ENCODE measurements at regions not wholly inside any gene's neighbourhood (a gene's known extent, or its start where the extent isn't known, plus 50 kb on each side); places are given as distances from the start of the nearest gene placed in this dataset.

DNA sequence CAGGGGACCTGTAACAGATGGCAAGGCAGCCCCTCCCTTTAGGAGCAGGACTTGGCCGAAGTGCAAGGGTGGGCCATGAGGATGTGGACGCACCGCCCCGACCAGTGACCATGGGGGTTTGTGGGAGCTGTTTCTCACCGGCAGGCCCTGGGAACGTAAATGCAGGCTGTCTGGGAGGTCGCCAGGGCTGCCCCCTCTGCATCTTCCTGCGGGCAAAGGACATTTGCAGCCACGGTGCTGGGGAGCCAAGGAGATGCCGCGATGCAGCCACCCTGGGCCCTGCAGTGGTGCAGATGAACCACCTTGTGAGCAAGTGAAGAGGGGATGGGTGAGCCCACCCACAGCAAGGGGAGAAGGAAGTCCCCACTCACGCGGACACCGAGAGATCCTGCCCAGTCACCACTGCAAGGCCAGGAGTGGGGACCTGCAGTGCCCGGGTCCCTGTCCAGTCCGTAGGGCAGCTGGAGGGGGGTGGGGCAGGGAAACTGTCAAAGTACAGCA lies 121.1 kb downstream of the SIK1 start:
- TF ChIP-seq, protein P1, sequence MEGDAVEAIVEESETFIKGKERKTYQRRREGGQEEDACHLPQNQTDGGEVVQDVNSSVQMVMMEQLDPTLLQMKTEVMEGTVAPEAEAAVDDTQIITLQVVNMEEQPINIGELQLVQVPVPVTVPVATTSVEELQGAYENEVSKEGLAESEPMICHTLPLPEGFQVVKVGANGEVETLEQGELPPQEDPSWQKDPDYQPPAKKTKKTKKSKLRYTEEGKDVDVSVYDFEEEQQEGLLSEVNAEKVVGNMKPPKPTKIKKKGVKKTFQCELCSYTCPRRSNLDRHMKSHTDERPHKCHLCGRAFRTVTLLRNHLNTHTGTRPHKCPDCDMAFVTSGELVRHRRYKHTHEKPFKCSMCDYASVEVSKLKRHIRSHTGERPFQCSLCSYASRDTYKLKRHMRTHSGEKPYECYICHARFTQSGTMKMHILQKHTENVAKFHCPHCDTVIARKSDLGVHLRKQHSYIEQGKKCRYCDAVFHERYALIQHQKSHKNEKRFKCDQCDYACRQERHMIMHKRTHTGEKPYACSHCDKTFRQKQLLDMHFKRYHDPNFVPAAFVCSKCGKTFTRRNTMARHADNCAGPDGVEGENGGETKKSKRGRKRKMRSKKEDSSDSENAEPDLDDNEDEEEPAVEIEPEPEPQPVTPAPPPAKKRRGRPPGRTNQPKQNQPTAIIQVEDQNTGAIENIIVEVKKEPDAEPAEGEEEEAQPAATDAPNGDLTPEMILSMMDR (IDR thresholded peaks at IDR 0.05; ENCODE audit: low read length): no peak
- TF ChIP-seq EZH2 (IDR thresholded peaks at IDR 0.05; ENCODE audit: borderline replicate concordance, low read length): no peak
- no peak overlapping the region for H3K9ac ChIP-seq (ENCODE audit: low read length)
- peaks cover 23% of the 10 kb centered on the region; the same call in 1 of the 2 replicates for H3K27me3 ChIP-seq (ENCODE audit: insufficient read depth, low read length)
- no peaks in the 10 kb centered on the region for H3K9me2 ChIP-seq (ENCODE audit: low read depth, low read length)
- H3K4me2 ChIP-seq (ENCODE audit: low read length): no peak overlapping the region
- H3K4me1 ChIP-seq (ENCODE audit: insufficient read depth, low read length, severe bottlenecking): peaks cover 4% of the 10 kb centered on the region
- H3K9me3 ChIP-seq (ENCODE audit: low read length): no peaks in the 10 kb centered on the region
- no peak overlapping the region for H3K4me3 ChIP-seq (ENCODE audit: low read depth, low read length, poor library complexity, severe bottlenecking)
- no peak overlapping the region for H3K27ac ChIP-seq (ENCODE audit: low read depth, low read length, poor library complexity, severe bottlenecking)
- H2AFZ ChIP-seq (ENCODE audit: low read length): no peak overlapping the region
- no peaks in the 10 kb centered on the region for H3F3A ChIP-seq (ENCODE audit: insufficient read depth, low read length)
- no peaks in the 10 kb centered on the region for H3K36me3 ChIP-seq (ENCODE audit: insufficient read depth, low read length)
- H4K20me1 ChIP-seq (ENCODE audit: insufficient read depth, low read length): no peaks in the 10 kb centered on the region
- H3K79me2 ChIP-seq (ENCODE audit: insufficient read depth, low read length): no peaks in the 10 kb centered on the region

DNA sequence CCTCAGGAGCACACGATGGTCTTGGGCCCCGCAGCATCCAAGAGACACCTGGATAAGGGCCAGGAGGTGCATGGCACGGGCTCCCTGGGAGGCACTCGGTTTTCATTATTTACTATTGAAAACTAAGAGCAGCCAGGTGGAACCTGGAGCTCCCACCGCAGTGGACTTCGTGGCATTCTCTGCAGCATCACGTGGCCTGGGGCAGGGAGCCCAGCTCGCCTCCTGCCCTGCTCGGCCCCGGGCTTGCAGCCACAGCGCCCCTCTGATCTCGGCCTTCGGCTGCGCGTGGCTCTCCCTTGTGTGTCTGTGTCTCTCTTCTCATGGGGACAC lies 121.6 kb downstream of the SIK1 start:
- H3K4me2 ChIP-seq (ENCODE audit: low read length): no peak overlapping the region
- H3K36me3 ChIP-seq (ENCODE audit: insufficient read depth, low read length): no peaks in the 10 kb centered on the region
- H2AFZ ChIP-seq (ENCODE audit: low read length): no peak overlapping the region
- no peaks in the 10 kb centered on the region for H3F3A ChIP-seq (ENCODE audit: insufficient read depth, low read length)
- peaks cover 23% of the 10 kb centered on the region; the same call in 1 of the 2 replicates for H3K27me3 ChIP-seq (ENCODE audit: insufficient read depth, low read length)
- TF ChIP-seq EZH2 (IDR thresholded peaks at IDR 0.05; ENCODE audit: borderline replicate concordance, low read length): no peak
- TF ChIP-seq, protein P1 (IDR thresholded peaks at IDR 0.05; ENCODE audit: low read length): no peak
- no peaks in the 10 kb centered on the region for H4K20me1 ChIP-seq (ENCODE audit: insufficient read depth, low read length)
- no peaks in the 10 kb centered on the region for H3K79me2 ChIP-seq (ENCODE audit: insufficient read depth, low read length)
- H3K27ac ChIP-seq (ENCODE audit: low read depth, low read length, poor library complexity, severe bottlenecking): no peak overlapping the region
- H3K9ac ChIP-seq (ENCODE audit: low read length): no peak overlapping the region
- no peak overlapping the region for H3K4me3 ChIP-seq (ENCODE audit: low read depth, low read length, poor library complexity, severe bottlenecking)
- peaks cover 4% of the 10 kb centered on the region for H3K4me1 ChIP-seq (ENCODE audit: insufficient read depth, low read length, severe bottlenecking)
- no peaks in the 10 kb centered on the region for H3K9me3 ChIP-seq (ENCODE audit: low read length)
- H3K9me2 ChIP-seq (ENCODE audit: low read depth, low read length): no peaks in the 10 kb centered on the region

DNA sequence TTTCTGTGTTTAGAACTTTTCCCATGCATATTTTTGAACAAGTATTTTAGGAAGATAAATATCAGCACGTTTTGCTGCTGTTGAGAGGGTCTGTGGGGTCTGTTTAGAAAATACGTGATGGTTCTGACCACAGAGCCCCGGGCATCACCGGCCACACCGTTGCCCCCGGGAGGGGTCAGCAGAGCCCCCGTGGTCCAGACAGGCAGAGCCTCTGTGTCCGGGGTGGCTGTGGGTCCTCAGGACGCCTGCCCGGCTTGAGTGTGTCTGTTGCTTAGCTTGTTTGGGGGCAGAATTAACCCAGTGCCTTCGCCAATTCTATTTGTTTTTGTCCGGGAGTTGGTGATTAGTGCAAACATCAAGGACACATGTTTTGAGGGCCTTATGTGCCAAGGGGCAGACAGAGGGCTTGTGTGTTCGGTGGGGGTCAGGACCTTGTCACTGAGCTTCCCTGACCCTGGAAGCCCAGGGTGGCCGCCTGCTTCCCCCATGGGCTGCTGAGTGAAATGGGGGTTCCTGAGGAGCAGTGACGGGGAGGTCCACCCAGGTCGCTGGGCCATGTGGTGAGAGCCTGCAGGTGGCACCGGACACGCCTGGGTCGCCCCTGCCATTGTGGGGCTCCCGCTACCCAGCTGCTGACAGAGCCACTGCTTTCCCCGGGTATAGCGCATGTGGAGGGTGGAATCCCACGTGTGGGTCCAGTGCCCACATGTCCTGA lies 122.2 kb downstream of the SIK1 start:
- TF ChIP-seq, protein P1 (IDR thresholded peaks at IDR 0.05; ENCODE audit: low read length): no peak
- TF ChIP-seq EZH2 (IDR thresholded peaks at IDR 0.05; ENCODE audit: borderline replicate concordance, low read length): no peak
- no peak overlapping the region for H3K4me2 ChIP-seq (ENCODE audit: low read length)
- H3K9me2 ChIP-seq (ENCODE audit: low read depth, low read length): no peaks in the 10 kb centered on the region
- H3K9me3 ChIP-seq (ENCODE audit: low read length): no peaks in the 10 kb centered on the region
- no peak overlapping the region for H3K4me3 ChIP-seq (ENCODE audit: low read depth, low read length, poor library complexity, severe bottlenecking)
- H3K27me3 ChIP-seq (ENCODE audit: insufficient read depth, low read length): peaks cover 23% of the 10 kb centered on the region; the same call in 1 of the 2 replicates
- no peak overlapping the region for H3K27ac ChIP-seq (ENCODE audit: low read depth, low read length, poor library complexity, severe bottlenecking)
- no peaks in the 10 kb centered on the region for H3K36me3 ChIP-seq (ENCODE audit: insufficient read depth, low read length)
- no peaks in the 10 kb centered on the region for H3K79me2 ChIP-seq (ENCODE audit: insufficient read depth, low read length)
- no peak overlapping the region for H3K9ac ChIP-seq (ENCODE audit: low read length)
- no peaks in the 10 kb centered on the region for H4K20me1 ChIP-seq (ENCODE audit: insufficient read depth, low read length)
- H2AFZ ChIP-seq (ENCODE audit: low read length): no peak overlapping the region
- H3F3A ChIP-seq (ENCODE audit: insufficient read depth, low read length): no peaks in the 10 kb centered on the region
- H3K4me1 ChIP-seq (ENCODE audit: insufficient read depth, low read length, severe bottlenecking): peaks cover 4% of the 10 kb centered on the region
